ENCODE measurements at regions not wholly inside any gene's neighbourhood (a gene's known extent, or its start where the extent isn't known, plus 50 kb on each side); places are given as distances from the start of the nearest gene placed in this dataset.

GRCh38 chr1:30324251-30325084, 398.9 kb downstream of the MATN1 start:
- TF ChIP-seq EZH2 (IDR thresholded peaks at IDR 0.05; ENCODE audit: borderline replicate concordance, insufficient read depth, low read length, poor library complexity, severe bottlenecking) (no peak), TAF1 (IDR thresholded peaks at IDR 0.05; ENCODE audit: low read depth) (no peak), SMC3 (conservative IDR thresholded peaks at IDR 0.05; ENCODE audit: poor library complexity) (no peak), EP300 (conservative IDR thresholded peaks at IDR 0.05; ENCODE audit: poor library complexity, severe bottlenecking) (no peak), POLR2AphosphoS5 (IDR thresholded peaks at IDR 0.05) (no peak), MXI1 (conservative IDR thresholded peaks at IDR 0.05; ENCODE audit: poor library complexity, severe bottlenecking) (no peak)
- TF ChIP-seq, protein P1, sequence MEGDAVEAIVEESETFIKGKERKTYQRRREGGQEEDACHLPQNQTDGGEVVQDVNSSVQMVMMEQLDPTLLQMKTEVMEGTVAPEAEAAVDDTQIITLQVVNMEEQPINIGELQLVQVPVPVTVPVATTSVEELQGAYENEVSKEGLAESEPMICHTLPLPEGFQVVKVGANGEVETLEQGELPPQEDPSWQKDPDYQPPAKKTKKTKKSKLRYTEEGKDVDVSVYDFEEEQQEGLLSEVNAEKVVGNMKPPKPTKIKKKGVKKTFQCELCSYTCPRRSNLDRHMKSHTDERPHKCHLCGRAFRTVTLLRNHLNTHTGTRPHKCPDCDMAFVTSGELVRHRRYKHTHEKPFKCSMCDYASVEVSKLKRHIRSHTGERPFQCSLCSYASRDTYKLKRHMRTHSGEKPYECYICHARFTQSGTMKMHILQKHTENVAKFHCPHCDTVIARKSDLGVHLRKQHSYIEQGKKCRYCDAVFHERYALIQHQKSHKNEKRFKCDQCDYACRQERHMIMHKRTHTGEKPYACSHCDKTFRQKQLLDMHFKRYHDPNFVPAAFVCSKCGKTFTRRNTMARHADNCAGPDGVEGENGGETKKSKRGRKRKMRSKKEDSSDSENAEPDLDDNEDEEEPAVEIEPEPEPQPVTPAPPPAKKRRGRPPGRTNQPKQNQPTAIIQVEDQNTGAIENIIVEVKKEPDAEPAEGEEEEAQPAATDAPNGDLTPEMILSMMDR (IDR thresholded peaks at IDR 0.05; ENCODE audit: poor library complexity, severe bottlenecking) = no peak
- TF ChIP-seq, protein P2, sequence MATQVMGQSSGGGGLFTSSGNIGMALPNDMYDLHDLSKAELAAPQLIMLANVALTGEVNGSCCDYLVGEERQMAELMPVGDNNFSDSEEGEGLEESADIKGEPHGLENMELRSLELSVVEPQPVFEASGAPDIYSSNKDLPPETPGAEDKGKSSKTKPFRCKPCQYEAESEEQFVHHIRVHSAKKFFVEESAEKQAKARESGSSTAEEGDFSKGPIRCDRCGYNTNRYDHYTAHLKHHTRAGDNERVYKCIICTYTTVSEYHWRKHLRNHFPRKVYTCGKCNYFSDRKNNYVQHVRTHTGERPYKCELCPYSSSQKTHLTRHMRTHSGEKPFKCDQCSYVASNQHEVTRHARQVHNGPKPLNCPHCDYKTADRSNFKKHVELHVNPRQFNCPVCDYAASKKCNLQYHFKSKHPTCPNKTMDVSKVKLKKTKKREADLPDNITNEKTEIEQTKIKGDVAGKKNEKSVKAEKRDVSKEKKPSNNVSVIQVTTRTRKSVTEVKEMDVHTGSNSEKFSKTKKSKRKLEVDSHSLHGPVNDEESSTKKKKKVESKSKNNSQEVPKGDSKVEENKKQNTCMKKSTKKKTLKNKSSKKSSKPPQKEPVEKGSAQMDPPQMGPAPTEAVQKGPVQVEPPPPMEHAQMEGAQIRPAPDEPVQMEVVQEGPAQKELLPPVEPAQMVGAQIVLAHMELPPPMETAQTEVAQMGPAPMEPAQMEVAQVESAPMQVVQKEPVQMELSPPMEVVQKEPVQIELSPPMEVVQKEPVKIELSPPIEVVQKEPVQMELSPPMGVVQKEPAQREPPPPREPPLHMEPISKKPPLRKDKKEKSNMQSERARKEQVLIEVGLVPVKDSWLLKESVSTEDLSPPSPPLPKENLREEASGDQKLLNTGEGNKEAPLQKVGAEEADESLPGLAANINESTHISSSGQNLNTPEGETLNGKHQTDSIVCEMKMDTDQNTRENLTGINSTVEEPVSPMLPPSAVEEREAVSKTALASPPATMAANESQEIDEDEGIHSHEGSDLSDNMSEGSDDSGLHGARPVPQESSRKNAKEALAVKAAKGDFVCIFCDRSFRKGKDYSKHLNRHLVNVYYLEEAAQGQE (IDR thresholded peaks at IDR 0.05; ENCODE audit: borderline replicate concordance) = no peak

Measured in neural cell (in vitro differentiated cells).